GM10266 (cell line): ENCODE measurements at regions not wholly inside any gene's neighbourhood (a gene's known extent, or its start where the extent isn't known, plus 50 kb on each side); places are given as distances from the start of the nearest gene placed in this dataset.
"Not testable (repeated sequence)": the region's sequence is repeated elsewhere in the genome, so short reads cannot be mapped to it uniquely, and the experiment has no call there.

ENCODE experiments used
- DNase-seq: peaks from one replicate; pipeline ENCODE4 v3.0.0; 2012; ENCODE audit errors: extremely low spot score
- TF ChIP-seq, protein P1 (sequence below): IDR thresholded peaks from 2 replicates; pipeline ENCODE4 v1.5.1; 2012; ENCODE audit warnings: mild to moderate bottlenecking, low read depth; ENCODE audit not compliant: control insufficient read depth, insufficient read depth; ENCODE audit errors: missing control alignments

GRCh38 chr3:160094562-160094961 is 105.9 kb downstream of the IL12A start:
- DNase-seq = no peak
- TF ChIP-seq, protein P1, sequence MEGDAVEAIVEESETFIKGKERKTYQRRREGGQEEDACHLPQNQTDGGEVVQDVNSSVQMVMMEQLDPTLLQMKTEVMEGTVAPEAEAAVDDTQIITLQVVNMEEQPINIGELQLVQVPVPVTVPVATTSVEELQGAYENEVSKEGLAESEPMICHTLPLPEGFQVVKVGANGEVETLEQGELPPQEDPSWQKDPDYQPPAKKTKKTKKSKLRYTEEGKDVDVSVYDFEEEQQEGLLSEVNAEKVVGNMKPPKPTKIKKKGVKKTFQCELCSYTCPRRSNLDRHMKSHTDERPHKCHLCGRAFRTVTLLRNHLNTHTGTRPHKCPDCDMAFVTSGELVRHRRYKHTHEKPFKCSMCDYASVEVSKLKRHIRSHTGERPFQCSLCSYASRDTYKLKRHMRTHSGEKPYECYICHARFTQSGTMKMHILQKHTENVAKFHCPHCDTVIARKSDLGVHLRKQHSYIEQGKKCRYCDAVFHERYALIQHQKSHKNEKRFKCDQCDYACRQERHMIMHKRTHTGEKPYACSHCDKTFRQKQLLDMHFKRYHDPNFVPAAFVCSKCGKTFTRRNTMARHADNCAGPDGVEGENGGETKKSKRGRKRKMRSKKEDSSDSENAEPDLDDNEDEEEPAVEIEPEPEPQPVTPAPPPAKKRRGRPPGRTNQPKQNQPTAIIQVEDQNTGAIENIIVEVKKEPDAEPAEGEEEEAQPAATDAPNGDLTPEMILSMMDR = no peak

DNA sequence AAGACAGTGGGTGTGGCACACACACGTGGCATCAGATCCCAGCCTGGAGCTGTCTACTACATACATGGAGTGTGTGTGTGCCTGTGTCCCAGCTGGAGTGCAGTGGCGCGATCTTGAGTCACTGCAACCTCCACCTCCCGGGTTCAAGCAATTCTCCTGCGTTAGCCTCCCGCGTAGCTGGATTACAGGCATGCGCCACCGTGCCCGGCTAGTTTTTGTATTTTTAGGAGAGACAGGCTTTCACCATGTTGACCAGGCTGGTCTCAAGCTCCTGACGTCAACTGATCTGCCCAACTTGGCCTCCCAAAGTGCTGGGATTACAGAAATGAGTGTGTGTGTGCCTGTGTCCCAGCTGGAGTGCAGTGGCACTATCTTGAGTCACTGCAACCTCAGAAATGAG is 108.8 kb downstream of the IL12A start:
- no peak for DNase-seq
- TF ChIP-seq, protein P1 = no peak

DNA sequence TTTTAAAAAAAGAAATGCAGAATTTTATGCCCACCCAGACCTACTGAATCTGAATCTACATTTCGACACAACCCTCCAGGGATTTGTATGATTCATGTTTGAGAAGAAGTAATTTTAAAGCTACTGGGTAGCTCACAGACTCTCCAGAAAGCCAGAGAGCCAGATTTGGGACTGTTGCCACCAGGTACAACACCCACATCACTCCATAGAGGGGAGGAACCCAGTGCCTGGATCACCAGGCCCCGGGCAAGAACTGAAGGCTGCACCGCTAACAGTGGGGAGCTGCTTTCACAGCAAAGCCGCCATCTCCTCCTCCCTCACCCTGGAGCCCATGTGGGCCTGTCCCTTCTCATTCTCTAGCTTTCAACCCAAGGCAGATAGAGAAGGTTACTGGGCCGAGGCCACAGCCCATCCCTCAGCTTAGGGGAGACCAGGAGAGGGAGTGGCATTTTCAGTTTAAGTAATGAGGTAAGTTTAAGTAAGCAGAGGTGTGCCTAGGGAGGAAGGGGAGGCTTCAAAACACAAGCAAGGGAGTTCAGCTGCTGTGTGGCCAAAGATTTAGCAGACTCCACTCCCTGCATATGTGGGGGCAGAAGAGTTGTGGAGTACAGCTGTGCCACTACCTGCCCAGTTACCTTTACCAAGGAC is 109.8 kb downstream of the IL12A start:
- TF ChIP-seq, protein P1 = no peak
- DNase-seq = no peak

DNA sequence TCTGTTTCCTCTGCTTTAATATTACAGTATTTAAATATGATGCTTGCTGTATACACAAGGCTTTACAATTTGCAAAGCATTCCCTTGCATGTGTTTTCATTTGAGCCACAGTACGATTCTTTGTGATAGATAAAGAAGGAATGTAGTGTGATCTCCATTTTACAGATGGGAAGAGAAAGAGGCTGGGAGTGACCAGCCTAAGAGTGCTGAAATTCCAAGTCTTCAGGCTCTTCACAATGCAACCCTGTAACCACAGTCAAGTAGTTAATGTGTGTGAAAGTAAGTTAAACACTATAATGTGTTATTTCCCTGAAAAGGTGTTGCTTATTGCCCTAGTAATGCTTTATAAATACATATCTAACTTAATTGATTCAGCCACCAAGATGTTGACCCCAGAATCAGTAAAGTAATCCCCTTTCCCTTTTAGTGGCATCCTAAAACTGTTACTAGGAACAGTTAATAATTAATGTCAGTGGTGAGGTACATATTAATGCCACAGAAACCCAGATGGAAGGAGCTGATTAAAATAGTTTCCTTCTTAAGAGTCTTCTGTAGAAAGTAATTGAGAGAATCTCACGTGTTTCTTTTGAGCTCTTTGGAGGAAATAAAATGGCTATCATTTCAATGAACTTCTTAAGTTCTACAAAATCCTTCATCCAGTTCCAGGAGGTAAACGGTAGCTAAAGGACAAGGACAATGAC is 110.4 kb downstream of the IL12A start:
- TF ChIP-seq, protein P1 = no peak
- no peak for DNase-seq

- TF ChIP-seq, protein P1 = no peak
- DNase-seq = peak; percentile 49
Measured at GRCh38 chr3:160099834-160100233, 111.2 kb downstream of the IL12A start.

- TF ChIP-seq, protein P1 = no peak
- DNase-seq = no peak
Measured at GRCh38 chr3:160100610-160101009, 112.0 kb downstream of the IL12A start.

GRCh38 chr3:160102001-160102400 is 113.4 kb downstream of the IL12A start:
- DNase-seq = not testable (repeated sequence)

- TF ChIP-seq, protein P1 = no peak
- no peak for DNase-seq
Measured at GRCh38 chr3:160103397-160103796, 114.8 kb downstream of the IL12A start.
